GM18868 (cell line): ENCODE measurements at regions not wholly inside any gene's neighbourhood (a gene's known extent, or its start where the extent isn't known, plus 50 kb on each side); places are given as distances from the start of the nearest gene placed in this dataset.

Experiments
- ATAC-seq: cut with Tn5 transposase; IDR thresholded peaks from one replicate; pipeline ENCODE4 v1.9.1; 2021; ENCODE audit warnings: mild to moderate bottlenecking, moderate library complexity; ENCODE audit not compliant: unreplicated experiment

GRCh38 chr2:188903740-188904139, 70.4 kb upstream of the COL3A1 start:
- no peak for ATAC-seq

DNA sequence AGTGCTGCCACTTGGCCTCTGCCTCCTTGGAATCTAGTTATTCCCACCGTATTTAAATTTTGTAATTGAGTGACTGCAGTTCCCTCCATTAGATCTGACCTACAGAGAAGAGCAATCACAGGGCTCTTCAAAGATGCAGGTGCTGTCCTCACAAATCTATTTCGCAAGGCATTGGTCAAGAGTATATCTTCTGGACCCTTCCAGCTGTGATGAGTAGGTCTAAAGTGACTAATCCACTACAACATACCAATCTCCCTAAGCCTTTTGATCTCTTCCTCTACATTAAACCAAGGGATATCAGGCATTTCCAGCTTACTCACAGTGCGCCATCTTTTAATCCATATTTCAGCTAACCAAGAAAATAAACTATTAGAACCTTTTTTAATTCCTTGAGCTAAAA, 65.1 kb upstream of the COL3A1 start:
- no peak for ATAC-seq

DNA sequence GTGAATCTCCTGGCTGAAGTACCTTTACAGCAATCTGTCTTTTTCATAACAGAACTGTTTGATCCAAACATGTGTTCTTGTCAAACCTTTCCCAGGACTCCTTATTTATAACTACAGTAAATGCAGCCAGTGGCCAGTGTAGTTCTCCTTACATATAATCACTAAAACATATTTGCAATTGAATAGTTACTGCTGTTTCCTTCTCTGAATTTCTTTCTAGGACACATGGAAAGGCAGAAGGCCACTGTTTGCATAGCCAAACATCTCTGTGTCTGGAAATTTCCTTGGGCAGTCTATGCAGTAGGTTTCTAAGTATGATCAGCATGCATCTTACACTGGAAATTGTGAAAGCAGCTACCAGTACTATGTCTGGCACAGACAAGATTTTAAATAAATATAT, 57.4 kb upstream of the COL3A1 start:
- no peak for ATAC-seq

DNA sequence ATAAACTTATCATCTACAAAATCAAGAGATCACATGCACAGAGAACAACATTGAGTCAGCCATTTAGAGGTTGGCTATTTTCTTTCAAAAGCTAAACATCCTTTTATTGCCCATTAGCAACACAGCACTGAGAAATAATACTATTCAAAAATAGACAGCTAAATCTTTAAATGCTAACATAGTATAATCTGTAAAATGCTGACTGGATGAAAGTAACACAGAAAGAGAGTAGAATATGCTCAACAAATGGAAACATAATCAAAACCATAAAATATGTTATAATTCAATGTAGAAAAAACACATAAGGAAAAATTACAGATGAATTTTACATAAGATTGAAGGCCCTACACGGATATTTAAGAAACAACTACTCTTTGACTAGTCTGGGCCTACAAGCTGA, 56.5 kb upstream of the COL3A1 start:
- ATAC-seq: no peak

- peak; percentile 82 for ATAC-seq
Measured at GRCh38 chr2:188919824-188920223, 54.3 kb upstream of the COL3A1 start.

DNA sequence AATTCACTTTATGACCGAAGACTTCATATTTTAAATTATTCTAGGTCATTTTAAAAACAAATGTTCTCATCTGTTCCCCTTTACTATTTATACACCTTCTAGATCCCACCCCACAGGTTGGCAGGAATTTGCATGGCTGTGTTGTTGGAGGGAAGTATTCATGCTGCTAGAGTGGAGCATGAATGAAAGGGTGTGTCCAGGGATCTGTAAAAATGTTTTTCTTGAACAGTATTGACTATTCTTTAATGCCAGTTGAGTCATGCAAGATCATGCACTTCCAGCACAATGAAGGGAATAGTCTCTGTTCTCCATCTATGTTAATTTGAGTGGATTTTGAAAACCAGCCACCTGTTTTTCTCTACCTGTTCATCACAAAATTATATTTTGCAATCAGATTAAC, 52.0 kb upstream of the COL3A1 start:
- ATAC-seq: no peak
